GM19328 (cell line): ENCODE measurements at regions not wholly inside any gene's neighbourhood (a gene's known extent, or its start where the extent isn't known, plus 50 kb on each side); places are given as distances from the start of the nearest gene placed in this dataset.
"Not testable (repeated sequence)": the region's sequence is repeated elsewhere in the genome, so short reads cannot be mapped to it uniquely, and the experiment has no call there.

ENCODE experiments used
- ATAC-seq: cut with Tn5 transposase; IDR thresholded peaks from one replicate; pipeline ENCODE4 v1.9.1; 2021; ENCODE audit warnings: mild to moderate bottlenecking, moderate library complexity; ENCODE audit not compliant: unreplicated experiment

DNA sequence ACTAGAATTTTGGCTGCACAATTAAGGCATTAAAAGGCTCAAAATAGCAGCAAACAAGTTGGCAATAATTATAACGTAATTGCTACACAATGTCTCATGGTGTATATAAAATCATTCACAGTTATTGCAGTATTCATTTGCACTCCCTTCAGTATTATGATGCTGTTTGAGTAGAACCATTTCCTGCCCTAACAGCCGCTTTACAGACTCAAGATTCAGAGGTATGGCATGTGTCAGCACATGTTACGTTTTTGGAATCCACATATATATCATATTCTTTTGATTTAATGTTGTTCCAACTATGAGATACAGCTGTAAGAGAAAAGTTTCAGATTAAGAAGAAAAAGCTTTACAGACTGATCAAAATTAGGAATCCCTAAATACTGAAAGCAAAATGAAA, 56.3 kb upstream of the NCKAP5 start:
- ATAC-seq, result no peak

- ATAC-seq, result no peak
Measured at GRCh38 chr2:133627741-133628140, 59.5 kb upstream of the NCKAP5 start.

DNA sequence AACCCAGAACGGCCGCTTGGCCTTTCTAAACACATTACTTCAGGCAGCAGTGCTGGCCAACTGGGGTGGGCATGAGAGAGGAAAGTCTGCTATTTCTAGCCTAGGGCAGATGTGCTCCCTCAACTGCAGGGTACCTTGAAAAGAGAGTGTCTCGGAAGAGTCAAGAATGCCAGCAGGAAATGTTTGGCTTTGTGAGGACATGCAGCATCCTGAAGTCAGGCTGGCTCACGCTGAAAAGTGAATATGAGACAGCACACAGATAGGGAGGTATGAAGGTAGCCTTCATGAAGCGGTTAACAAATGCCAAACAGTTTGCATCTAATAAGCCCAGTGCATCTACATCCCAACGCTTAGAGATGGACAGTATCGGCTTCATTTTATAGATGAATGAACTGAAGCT, 65.0 kb upstream of the NCKAP5 start:
- no peak for ATAC-seq

DNA sequence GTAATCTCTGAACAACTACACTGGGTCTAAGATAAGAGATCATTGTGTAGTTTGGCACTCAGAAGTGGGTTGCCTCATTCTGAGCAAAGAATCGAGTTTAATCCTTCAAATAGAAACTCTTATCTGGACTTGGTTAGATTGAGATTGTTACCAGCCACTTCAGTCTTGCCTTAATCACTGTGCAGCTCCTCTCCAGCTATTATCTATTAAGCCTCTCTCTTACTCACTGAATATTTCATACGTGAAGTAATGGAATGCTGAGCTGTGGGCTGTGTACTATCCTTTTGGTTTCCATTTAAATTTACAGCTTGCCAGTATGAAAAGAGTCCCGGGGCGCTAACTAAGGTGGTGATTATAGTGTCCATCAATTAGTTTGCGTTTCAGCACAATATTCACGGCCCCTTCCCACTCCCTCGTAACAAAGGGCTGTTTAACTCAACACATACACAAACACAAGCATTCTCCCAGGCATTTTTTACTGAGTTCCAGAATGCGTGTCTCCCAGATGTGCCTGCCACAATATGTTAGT, 65.7 kb upstream of the NCKAP5 start:
- no peak for ATAC-seq

- ATAC-seq, result no peak
Measured at GRCh38 chr2:133635131-133635530, 66.9 kb upstream of the NCKAP5 start.

DNA sequence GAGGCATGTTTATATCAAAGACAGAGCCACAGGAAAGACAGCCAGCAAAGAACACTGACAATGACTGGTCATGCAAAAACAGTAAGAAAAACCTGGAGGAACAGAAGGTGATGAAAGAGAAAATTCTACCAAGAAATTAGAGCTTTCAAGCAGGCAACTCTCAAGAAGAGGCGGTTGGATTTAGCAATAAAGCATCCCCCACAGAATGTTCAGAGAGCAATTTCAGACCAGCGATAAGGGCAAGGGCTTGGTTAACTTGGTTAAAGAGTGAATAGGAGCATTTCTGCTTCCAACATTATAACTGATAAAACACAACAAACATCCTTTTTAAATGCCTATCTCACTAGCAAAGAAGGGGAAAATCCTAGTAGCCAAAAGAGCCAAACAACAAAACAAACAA, 68.0 kb upstream of the NCKAP5 start:
- no peak for ATAC-seq

DNA sequence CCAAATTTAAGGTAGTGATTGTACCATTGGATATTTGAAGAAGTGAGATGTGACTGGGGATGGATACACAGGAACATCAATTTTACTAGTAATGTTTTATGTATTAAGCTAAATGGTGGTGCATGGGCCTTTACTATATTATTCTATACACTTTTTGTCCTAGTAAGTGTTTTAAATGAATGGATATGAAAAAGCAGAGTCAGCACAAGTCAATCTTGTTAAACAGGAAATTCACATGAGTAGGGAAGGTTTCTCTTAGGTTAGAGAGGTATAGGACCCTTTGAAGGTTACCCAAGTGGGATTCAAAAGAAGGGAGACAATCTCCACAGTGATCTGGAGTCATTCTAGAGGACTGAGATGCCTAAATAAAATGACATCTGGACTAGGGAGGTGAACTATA, 71.8 kb upstream of the NCKAP5 start:
- ATAC-seq, result no peak

DNA sequence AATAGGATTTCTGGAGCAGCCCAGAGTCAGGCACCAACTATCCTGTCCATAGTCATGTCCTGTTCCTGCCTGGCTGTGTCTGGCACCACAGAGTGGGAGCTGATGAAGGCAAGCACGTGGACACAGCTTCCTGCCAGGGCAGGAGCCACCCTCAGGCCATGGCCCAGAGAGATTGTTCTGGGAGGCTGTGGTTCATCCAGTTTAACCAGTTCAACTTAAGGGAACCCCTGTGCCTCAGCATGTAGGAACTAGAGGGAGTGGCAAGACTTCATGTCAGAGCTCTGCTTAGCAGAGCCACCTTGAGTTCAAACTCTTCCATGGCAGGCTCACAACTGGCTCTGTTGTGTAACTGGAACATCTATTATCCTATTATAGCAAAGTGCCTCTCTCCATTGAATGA, 73.2 kb upstream of the NCKAP5 start:
- ATAC-seq, result no peak

- no peak for ATAC-seq
Measured at GRCh38 chr2:133641942-133642725, 73.9 kb upstream of the NCKAP5 start.

- no peak for ATAC-seq
Measured at GRCh38 chr2:133642791-133643191, 74.5 kb upstream of the NCKAP5 start.

GRCh38 chr2:133643863-133644262, 75.6 kb upstream of the NCKAP5 start:
- no peak for ATAC-seq

DNA sequence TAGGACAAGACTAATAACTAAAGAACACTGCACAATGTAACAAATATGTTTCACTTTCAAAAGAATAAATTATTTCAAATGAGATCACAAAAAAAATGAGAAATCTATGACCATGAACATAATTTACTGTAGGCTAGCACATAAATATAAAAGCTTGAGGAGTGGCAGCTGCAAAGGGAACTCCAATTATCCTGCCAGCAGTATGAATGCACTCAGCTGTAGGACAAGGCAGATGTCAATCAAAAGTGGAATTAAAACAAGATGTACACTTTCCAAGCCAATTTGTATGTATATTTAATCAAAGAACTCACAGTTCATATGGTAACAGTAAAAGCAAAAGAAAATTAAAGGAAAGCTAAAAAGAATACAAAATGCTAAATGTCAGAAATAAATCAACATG, 76.6 kb upstream of the NCKAP5 start:
- no peak for ATAC-seq

DNA sequence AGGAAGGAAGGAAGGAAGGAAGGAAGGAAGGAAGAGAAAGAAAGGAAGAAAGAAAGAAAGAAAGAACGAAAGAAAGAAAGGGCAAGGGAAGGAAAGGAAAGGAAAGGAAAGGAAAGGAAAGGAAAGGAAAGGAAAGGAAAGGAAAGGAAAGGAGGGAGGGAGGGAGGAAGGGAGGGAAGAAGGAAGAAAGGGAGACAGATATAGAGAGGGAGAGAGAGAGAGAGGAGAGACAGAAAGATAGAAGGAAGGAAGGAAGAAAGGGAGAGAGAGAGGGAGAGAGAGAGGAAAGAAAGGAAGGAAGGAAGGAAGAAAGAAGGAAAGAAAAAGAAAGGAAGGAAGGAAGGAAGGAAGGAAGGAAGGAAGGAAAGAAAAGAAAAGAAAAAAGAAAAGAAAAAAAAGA, 79.1 kb upstream of the NCKAP5 start:
- ATAC-seq, result not testable (repeated sequence)

- ATAC-seq, result no peak
Measured at GRCh38 chr2:133651861-133652260, 83.6 kb upstream of the NCKAP5 start.

- ATAC-seq, result no peak
Measured at GRCh38 chr2:133652398-133652797, 84.1 kb upstream of the NCKAP5 start.

DNA sequence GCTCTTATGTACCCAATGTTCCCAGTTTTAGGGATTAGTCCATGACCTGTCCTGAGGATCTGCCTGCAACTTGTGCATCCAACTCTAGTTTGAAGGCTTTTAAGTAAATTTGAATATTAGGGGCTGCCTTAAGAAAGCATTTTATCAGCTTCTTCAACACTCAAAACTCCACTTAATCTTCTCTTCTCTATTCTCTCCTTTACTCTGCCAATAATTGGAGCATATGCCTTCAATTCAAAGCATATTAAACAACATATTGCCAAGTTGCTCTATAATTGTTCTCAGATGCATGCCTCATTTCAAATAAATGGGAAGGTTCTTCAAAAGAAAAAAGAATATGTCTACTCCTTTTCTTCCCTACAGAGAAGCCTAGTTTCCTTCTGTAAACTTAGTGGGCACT, 84.8 kb upstream of the NCKAP5 start:
- no peak for ATAC-seq

DNA sequence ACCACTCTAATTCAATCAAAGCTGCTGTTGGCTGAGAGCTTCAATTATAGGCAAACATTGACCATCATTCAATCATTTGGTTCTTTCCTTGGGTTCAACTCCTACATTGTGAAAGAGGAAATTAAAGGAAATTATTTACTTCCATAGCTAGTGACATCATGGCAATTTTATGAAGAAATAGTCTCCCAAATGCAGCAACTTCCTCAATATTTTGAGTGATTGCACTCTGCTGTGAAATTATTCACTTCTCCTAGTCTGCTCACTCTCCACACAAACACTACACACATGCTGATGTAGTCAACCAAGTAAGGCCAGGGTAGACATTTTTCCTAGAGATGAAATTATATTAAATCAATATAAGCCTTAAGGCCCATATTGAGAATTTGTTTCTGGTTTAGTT, 86.7 kb upstream of the NCKAP5 start:
- no peak for ATAC-seq

GRCh38 chr2:133655610-133656009, 87.3 kb upstream of the NCKAP5 start:
- no peak for ATAC-seq

- no peak for ATAC-seq
Measured at GRCh38 chr2:133657591-133657990, 89.3 kb upstream of the NCKAP5 start.

DNA sequence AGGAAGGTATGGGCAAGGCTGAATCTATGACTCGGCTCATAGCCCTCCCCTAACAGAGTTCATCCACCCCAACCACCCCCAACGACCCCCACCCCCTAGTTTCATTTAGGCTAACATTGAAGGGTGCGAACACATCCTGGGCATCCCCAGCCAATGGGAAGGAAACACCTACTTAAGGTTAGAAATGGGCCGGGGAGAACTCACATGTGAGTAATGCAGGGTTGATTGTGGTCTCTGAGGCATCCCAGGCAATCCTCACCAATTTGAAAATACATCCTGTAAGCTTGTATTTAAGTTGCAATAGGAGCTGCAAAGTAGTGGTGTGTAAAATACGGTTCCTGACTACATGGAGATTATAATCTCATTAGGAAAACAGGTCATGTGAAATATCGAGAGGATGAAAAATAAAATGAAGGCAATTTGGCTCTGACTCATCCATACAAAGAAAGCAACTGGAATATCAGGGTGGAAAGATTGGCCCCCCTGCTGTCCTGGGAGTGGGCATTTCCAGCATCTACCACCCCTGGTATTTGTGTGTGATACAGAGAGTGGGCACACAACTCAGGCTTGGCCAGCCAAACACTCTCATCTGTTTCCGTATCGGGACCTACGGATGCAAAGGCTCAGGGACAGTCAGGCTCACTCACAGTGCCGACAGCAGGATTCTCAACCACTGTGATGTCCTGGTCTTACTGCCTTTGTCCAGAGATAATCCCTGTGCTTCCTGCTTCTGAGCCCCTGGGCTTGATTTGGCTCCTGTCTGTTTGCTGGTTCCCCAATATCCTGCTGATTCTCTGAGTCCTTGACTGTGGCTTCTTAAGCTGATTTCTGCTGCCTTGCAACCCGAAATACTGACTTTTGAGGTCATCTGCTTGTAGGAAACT, 90.0 kb upstream of the NCKAP5 start:
- ATAC-seq, result no peak

DNA sequence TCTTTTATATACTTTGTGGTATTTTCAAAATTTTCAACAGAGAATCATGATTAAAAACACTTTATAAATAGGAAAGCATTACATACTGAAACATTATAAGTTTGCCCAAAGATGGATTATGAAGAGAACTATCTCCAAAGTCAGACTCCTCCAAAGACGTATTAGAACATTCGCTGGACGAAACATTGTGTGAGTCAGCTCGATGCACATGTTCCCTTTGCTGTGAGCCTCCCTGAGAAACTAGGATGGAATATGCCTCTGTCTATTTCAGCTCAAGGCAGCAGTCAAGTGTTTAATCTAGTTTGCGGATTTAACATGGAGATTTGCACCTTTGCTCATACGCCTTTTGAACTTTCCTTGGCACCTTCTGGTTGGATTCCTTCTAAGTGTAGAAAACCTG, 92.2 kb upstream of the NCKAP5 start:
- ATAC-seq, result no peak

- ATAC-seq, result no peak
Measured at GRCh38 chr2:133661392-133661791, 93.1 kb upstream of the NCKAP5 start.
